ENCODE measurements at regions not wholly inside any gene's neighbourhood (a gene's known extent, or its start where the extent isn't known, plus 50 kb on each side); places are given as distances from the start of the nearest gene placed in this dataset.

- TF ChIP-seq HDAC2 (CRISPR knock-in tag; IDR thresholded peaks at IDR 0.05) (peak; percentile 96), SRSF4 (IDR thresholded peaks at IDR 0.05; ENCODE audit: low read depth, low read length, poor library complexity, severe bottlenecking) (no peak), GZF1 (CRISPR knock-in tag; IDR thresholded peaks at IDR 0.05) (no peak), NFIC (IDR thresholded peaks at IDR 0.05; ENCODE audit: low read length) (peak; percentile 96), PAXIP1 (CRISPR knock-in tag; conservative IDR thresholded peaks at IDR 0.05) (peak; percentile 86), PPARG (CRISPR knock-in tag; conservative IDR thresholded peaks at IDR 0.05) (peak; percentile 96), ZNF337 (CRISPR knock-in tag; IDR thresholded peaks at IDR 0.05; ENCODE audit: borderline replicate concordance, low read depth) (no peak), ZNF234 (CRISPR knock-in tag; conservative IDR thresholded peaks at IDR 0.05) (no peak), RAD21 (CRISPR knock-in tag; IDR thresholded peaks at IDR 0.05) (peak; percentile 29; the same call in 1 of the 2 replicates), TGIF2 (CRISPR knock-in tag; IDR thresholded peaks at IDR 0.05) (peak; percentile 75; the same call in 1 of the 2 replicates), ZBTB44 (CRISPR knock-in tag; IDR thresholded peaks at IDR 0.05) (no peak), E2F2 (CRISPR knock-in tag; IDR thresholded peaks at IDR 0.05; ENCODE audit: borderline replicate concordance) (no peak), MTERF4 (CRISPR knock-in tag; IDR thresholded peaks at IDR 0.05) (no peak), NBN (conservative IDR thresholded peaks at IDR 0.05) (no peak), FOXA1 (IDR thresholded peaks at IDR 0.05) (peak; percentile 90), FOXA1 (CRISPR knock-in tag; IDR thresholded peaks at IDR 0.05) (peak; percentile 95), TP53 (CRISPR knock-in tag; conservative IDR thresholded peaks at IDR 0.05) (no peak), CC2D1A (CRISPR knock-in tag; IDR thresholded peaks at IDR 0.05) (no peak), MTF1 (CRISPR knock-in tag; IDR thresholded peaks at IDR 0.05) (no peak), ZFY (CRISPR knock-in tag; IDR thresholded peaks at IDR 0.05) (no peak)
Observed at GRCh38 chr5:124599028-124599973, 147.1 kb downstream of the ZNF608 start (continued).
